NB4 (cell line): ENCODE measurements at regions not wholly inside any gene's neighbourhood (a gene's known extent, or its start where the extent isn't known, plus 50 kb on each side); places are given as distances from the start of the nearest gene placed in this dataset.

Experiments
- DNase-seq: peaks from one replicate; pipeline ENCODE4 v3.0.0; 2010; ENCODE audit warnings: low read depth
- H3K4me3 ChIP-seq: one replicate; pipeline ENCODE4 v1.5.1; 2011; ENCODE audit warnings: mild to moderate bottlenecking, low read depth, low read length, moderate library complexity
- CTCF ChIP-seq: IDR thresholded peaks from one replicate; pipeline ENCODE4 v1.5.1; 2012; ENCODE audit warnings: low read depth, low read length
- MAX ChIP-seq: IDR thresholded peaks from 2 replicates; pipeline ENCODE4 v1.6.1; 2011; ENCODE audit warnings: low read depth, low read length
- MYC ChIP-seq: IDR thresholded peaks from 2 replicates; pipeline ENCODE4 v1.6.1; 2011; ENCODE audit warnings: low read depth, low read length
- POLR2A ChIP-seq: IDR thresholded peaks from 2 replicates; pipeline ENCODE4 v1.6.1; 2011; ENCODE audit warnings: mild to moderate bottlenecking; ENCODE audit not compliant: insufficient read length; ENCODE audit errors: extremely low read depth

- TF ChIP-seq MAX: no peak
- no peak for TF ChIP-seq CTCF
- no peak for TF ChIP-seq MYC
- no peak for TF ChIP-seq POLR2A
- no peak for DNase-seq
- H3K4me3 ChIP-seq: no peak overlapping the region
Measured at GRCh38 chr20:10927936-10928840, 254.4 kb upstream of the JAG1 start.

GRCh38 chr20:10928841-10929421 lies 255.1 kb upstream of the JAG1 start:
- H3K4me3 ChIP-seq: no peak overlapping the region
- no peak for DNase-seq

GRCh38 chr20:10935658-10936402 lies 262.0 kb upstream of the JAG1 start:
- DNase-seq: no peak
- H3K4me3 ChIP-seq: no peak overlapping the region
- no peak for TF ChIP-seq MAX

More at GRCh38 chr20:10928841-10929421, 255.1 kb upstream of the JAG1 start:
- no peak for TF ChIP-seq CTCF
- no peak for TF ChIP-seq MYC
- TF ChIP-seq MAX: no peak
- no peak for TF ChIP-seq POLR2A

GRCh38 chr20:10936786-10937185 lies 263.0 kb upstream of the JAG1 start:
- TF ChIP-seq POLR2A: no peak
- no peak for TF ChIP-seq MAX
- no peak for TF ChIP-seq MYC
- TF ChIP-seq CTCF: no peak
- no peak overlapping the region for H3K4me3 ChIP-seq
- no peak for DNase-seq

- no peak overlapping the region for H3K4me3 ChIP-seq
- no peak for DNase-seq
- TF ChIP-seq POLR2A: no peak
Measured at GRCh38 chr20:10939331-10939941, 265.6 kb upstream of the JAG1 start.

GRCh38 chr20:10940941-10941340 lies 267.1 kb upstream of the JAG1 start:
- DNase-seq: no peak
- no peak overlapping the region for H3K4me3 ChIP-seq
- TF ChIP-seq POLR2A: no peak
- TF ChIP-seq MAX: no peak
- no peak for TF ChIP-seq CTCF
